Bone marrow (tissue), 2 donors: ENCODE measurements at regions not wholly inside any gene's neighbourhood (a gene's known extent, or its start where the extent isn't known, plus 50 kb on each side); places are given as distances from the start of the nearest gene placed in this dataset.
A peak's percentile ranks its signal among the peaks of the same experiment; 100 is the strongest.

Experiments used
- DNase-seq, 2 donors: peaks; one replicate each; lab custom pipeline; 2025; lab: John Stamatoyannopoulos, UW

- no peak for DNase-seq
Observed at GRCh38 chr9:134273647-134274046, 52.6 kb upstream of the RXRA start.

- DNase-seq, result no peak
Observed at GRCh38 chr9:134275375-134275774, 50.9 kb upstream of the RXRA start.

- peak in 1 of 2 donors; percentile 42 for DNase-seq
Observed at GRCh38 chr9:134276453-134277245, 49.6 kb upstream of the RXRA start.
